ENCODE measurements at regions not wholly inside any gene's neighbourhood (a gene's known extent, or its start where the extent isn't known, plus 50 kb on each side); places are given as distances from the start of the nearest gene placed in this dataset.
"Not testable (repeated sequence)": the region's sequence is repeated elsewhere in the genome, so short reads cannot be mapped to it uniquely, and the experiment has no call there.

- DNase-seq (ENCODE audit: low spot score), result no peak
These were observed 97.9 kb upstream of the RGS1 start for GRCh38 chr1:192477630-192478029.

- DNase-seq (ENCODE audit: low spot score), result no peak
These were observed 89.7 kb upstream of the RGS1 start for GRCh38 chr1:192485692-192486436.

GRCh38 chr1:192488058-192488457, 87.5 kb upstream of the RGS1 start:
- DNase-seq (ENCODE audit: low spot score), result no peak

GRCh38 chr1:192489047-192489446, 86.5 kb upstream of the RGS1 start:
- DNase-seq (ENCODE audit: low spot score), result no peak

GRCh38 chr1:192489748-192490147, 85.8 kb upstream of the RGS1 start:
- no peak for DNase-seq (ENCODE audit: low spot score)

- no peak for DNase-seq (ENCODE audit: low spot score)
These were observed 83.6 kb upstream of the RGS1 start for GRCh38 chr1:192491804-192492554.

- DNase-seq (ENCODE audit: low spot score), result no peak
These were observed 82.0 kb upstream of the RGS1 start for GRCh38 chr1:192493584-192493983.

GRCh38 chr1:192496369-192497056, 79.1 kb upstream of the RGS1 start:
- no peak for DNase-seq (ENCODE audit: low spot score)

- DNase-seq (ENCODE audit: low spot score), result no peak
These were observed 78.3 kb upstream of the RGS1 start for GRCh38 chr1:192497214-192497794.

- not testable (repeated sequence) for DNase-seq (ENCODE audit: low spot score)
These were observed 77.5 kb upstream of the RGS1 start for GRCh38 chr1:192498092-192498491.

- DNase-seq (ENCODE audit: low spot score), result not testable (repeated sequence)
These were observed 76.5 kb upstream of the RGS1 start for GRCh38 chr1:192499061-192499581.

- not testable (repeated sequence) for DNase-seq (ENCODE audit: low spot score)
These were observed 75.0 kb upstream of the RGS1 start for GRCh38 chr1:192500541-192500940.

GRCh38 chr1:192506741-192507155, 68.8 kb upstream of the RGS1 start:
- DNase-seq (ENCODE audit: low spot score), result peak; percentile 50

- DNase-seq (ENCODE audit: low spot score), result no peak
These were observed 63.0 kb upstream of the RGS1 start for GRCh38 chr1:192512426-192513162.

- DNase-seq (ENCODE audit: low spot score), result no peak
These were observed 62.4 kb upstream of the RGS1 start for GRCh38 chr1:192513196-192513595.

GRCh38 chr1:192513697-192514096, 61.9 kb upstream of the RGS1 start:
- DNase-seq (ENCODE audit: low spot score), result no peak

GRCh38 chr1:192516776-192517297, 58.7 kb upstream of the RGS1 start:
- no peak for DNase-seq (ENCODE audit: low spot score)

- not testable (repeated sequence) for DNase-seq (ENCODE audit: low spot score)
These were observed 57.7 kb upstream of the RGS1 start for GRCh38 chr1:192517716-192518355.

- DNase-seq (ENCODE audit: low spot score), result no peak
These were observed 56.9 kb upstream of the RGS1 start for GRCh38 chr1:192518700-192519099.

- no peak for DNase-seq (ENCODE audit: low spot score)
These were observed 53.8 kb upstream of the RGS1 start for GRCh38 chr1:192521734-192522133.

- DNase-seq (ENCODE audit: low spot score), result no peak
These were observed 52.9 kb upstream of the RGS1 start for GRCh38 chr1:192522673-192523072.
